Upper lobe of left lung (tissue), 6 donors: ENCODE measurements at regions not wholly inside any gene's neighbourhood (a gene's known extent, or its start where the extent isn't known, plus 50 kb on each side); places are given as distances from the start of the nearest gene placed in this dataset.

ENCODE experiments used
- ATAC-seq, 2 donors: fragments of 200-7000 bp; cut with Tn5 transposase; one replicate each; pipeline ENCODE4 v1.9.1; 2022; ENCODE audit warnings: mild to moderate bottlenecking in 2 of 2, moderate library complexity in 2 of 2; ENCODE audit not compliant: low FRiP score in 2 of 2
- DNase-seq, 2 donors: peaks; one replicate each; pipeline ENCODE4 v3.0.0-alpha.2; 2019 to 2020
- H3K27ac ChIP-seq, 4 donors: fragments of 200-600 bp; sonication (generic); one replicate each; pipeline ENCODE4 v1.5.1; 2016 to 2019
- H3K27me3 ChIP-seq, 4 donors: fragments of 200-600 bp; sonication (generic); one replicate each; pipeline ENCODE4 v1.5.1; 2017 to 2019
- H3K36me3 ChIP-seq, 4 donors: fragments of 200-600 bp; sonication (generic); one replicate each; pipeline ENCODE4 v1.5.1; 2016 to 2019
- H3K4me1 ChIP-seq, 4 donors: fragments of 200-600 bp; sonication (generic); one replicate each; pipeline ENCODE4 v1.5.1; 2018 to 2019
- H3K4me3 ChIP-seq, 4 donors: fragments of 200-600 bp; sonication (generic); one replicate each; pipeline ENCODE4 v1.5.1; 2017 to 2019; ENCODE audit warnings: mild to moderate bottlenecking in 2 of 4, moderate library complexity in 1 of 4
- H3K9me3 ChIP-seq, 4 donors: fragments of 200-600 bp; sonication (generic); one replicate each; pipeline ENCODE4 v1.5.1; 2018 to 2019
- CTCF ChIP-seq, 6 experiments: fragments of 450-650 bp in 4 of 6; fragments of 200-600 bp in 2 of 6; sonication (generic) in 2 of 6; IDR thresholded peaks; one replicate each; pipeline ENCODE4 v1.5.1; 2016 to 2019; ENCODE audit warnings: antibody characterized with exemption in 6 of 6
- EP300 ChIP-seq, 4 donors: sonication (generic); formaldehyde crosslinking; IDR thresholded peaks; one replicate each; pipeline ENCODE4 v1.5.1; 2017; ENCODE audit warnings: antibody characterized with exemption in 4 of 4, control low read depth in 2 of 4
- POLR2A ChIP-seq, 4 donors: fragments of 450-650 bp; IDR thresholded peaks; one replicate each; pipeline ENCODE4 v1.5.1; 2016 to 2017; ENCODE audit warnings: antibody characterized with exemption in 4 of 4, mild to moderate bottlenecking in 2 of 4
- POLR2AphosphoS5 ChIP-seq, 2 donors: sonication (generic); formaldehyde crosslinking; IDR thresholded peaks; one replicate each; pipeline ENCODE4 v1.5.1; 2017; ENCODE audit warnings: antibody characterized with exemption in 2 of 2
- WGBS, 2 donors: methylation state at CpG; one replicate each; pipeline ENCODE4 v1.1.5; 2017 to 2018; 5-methylcytosine and 5-hydroxymethylcytosine counted together
- donor health status: DM: no; HTN: no; CAD: no; lungs with moderate emphysema.
- donor health status: DM: no; HTN: yes; CAD: no; lungs with severe emphysema.

- H3K36me3 ChIP-seq = no peaks in the 10 kb centered on the region
- H3K4me1 ChIP-seq = no peaks in the 10 kb centered on the region
- no peak for ATAC-seq
- DNase-seq = no peak
- no peaks in the 10 kb centered on the region for H3K9me3 ChIP-seq
- no peaks in the 10 kb centered on the region for H3K27me3 ChIP-seq
- 53 to 62% methylated on average over 8 of the region's 8 CpGs for WGBS, 2 donors
- no peak overlapping the region for H3K4me3 ChIP-seq
- TF ChIP-seq EP300 (IDR thresholded peaks at IDR 0.05) (no peak), CTCF (IDR thresholded peaks at IDR 0.05) (no peak)
- no peak overlapping the region for H3K27ac ChIP-seq
Measured at GRCh38 chr1:208357644-208358507, 113.7 kb upstream of the PLXNA2 start.

- no peaks in the 10 kb centered on the region for H3K27me3 ChIP-seq
- H3K27ac ChIP-seq = no peak overlapping the region
- no peak overlapping the region for H3K4me3 ChIP-seq
- TF ChIP-seq EP300 (IDR thresholded peaks at IDR 0.05) (no peak), CTCF (IDR thresholded peaks at IDR 0.05) (no peak), POLR2AphosphoS5 (IDR thresholded peaks at IDR 0.05) (no peak), POLR2A (IDR thresholded peaks at IDR 0.05) (no peak)
- WGBS, 2 donors = 60 to 64% methylated on average over 4 of the region's 4 CpGs
- H3K4me1 ChIP-seq = no peaks in the 10 kb centered on the region
- ATAC-seq (no peak), DNase-seq (no peak)
- H3K36me3 ChIP-seq = no peaks in the 10 kb centered on the region
- no peaks in the 10 kb centered on the region for H3K9me3 ChIP-seq
Measured at GRCh38 chr1:208358651-208359050, 114.5 kb upstream of the PLXNA2 start.

GRCh38 chr1:208362011-208362410, 117.8 kb upstream of the PLXNA2 start:
- Histone ChIP-seq H3K4me1 (no peaks in the 10 kb centered on the region), H3K9me3 (no peaks in the 10 kb centered on the region), H3K27ac (no peak overlapping the region), H3K36me3 (no peaks in the 10 kb centered on the region), H3K27me3 (no peaks in the 10 kb centered on the region), H3K4me3 (no peak overlapping the region)
- DNase-seq (no peak), ATAC-seq (no peak)
- 75 to 82% methylated on average over 2 of the region's 2 CpGs for WGBS, 2 donors
- TF ChIP-seq EP300 (IDR thresholded peaks at IDR 0.05) (no peak), CTCF (IDR thresholded peaks at IDR 0.05) (no peak), POLR2A (IDR thresholded peaks at IDR 0.05) (no peak), POLR2AphosphoS5 (IDR thresholded peaks at IDR 0.05) (no peak)

GRCh38 chr1:208366559-208366958, 122.4 kb upstream of the PLXNA2 start:
- no peaks in the 10 kb centered on the region for H3K27me3 ChIP-seq
- no peak overlapping the region for H3K4me3 ChIP-seq
- TF ChIP-seq CTCF (IDR thresholded peaks at IDR 0.05) (no peak), EP300 (IDR thresholded peaks at IDR 0.05) (no peak), POLR2AphosphoS5 (IDR thresholded peaks at IDR 0.05) (no peak), POLR2A (IDR thresholded peaks at IDR 0.05) (no peak)
- no peaks in the 10 kb centered on the region for H3K4me1 ChIP-seq
- no peak for DNase-seq
- no peak overlapping the region for H3K27ac ChIP-seq
- WGBS, 2 donors = 81 to 94% methylated on average over 1 of the region's 1 CpG
- H3K36me3 ChIP-seq = no peaks in the 10 kb centered on the region
- ATAC-seq = no peak
- no peaks in the 10 kb centered on the region for H3K9me3 ChIP-seq

DNA sequence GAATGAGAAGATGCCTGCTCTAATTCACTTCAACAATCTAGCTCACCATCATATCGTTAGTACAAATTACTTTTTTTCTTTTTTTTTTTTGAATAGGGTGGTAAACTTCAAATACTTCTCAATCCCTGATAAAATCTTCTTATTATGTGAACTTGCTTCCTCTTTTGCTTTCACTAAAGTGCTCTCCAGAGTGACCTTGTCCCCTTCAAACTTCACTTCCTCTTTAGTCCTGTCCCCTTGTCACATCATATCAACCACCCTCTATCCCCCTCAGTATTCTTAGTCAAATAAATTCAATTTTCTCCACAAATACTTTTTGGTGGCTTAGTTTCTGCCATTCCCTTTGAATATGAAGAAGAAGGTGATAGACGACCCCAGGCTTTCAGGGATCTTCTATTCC, 124.9 kb upstream of the PLXNA2 start:
- WGBS, 2 donors = 35 to 37% methylated on average over 2 of the region's 2 CpGs
- no peak for ATAC-seq
- TF ChIP-seq CTCF (IDR thresholded peaks at IDR 0.05) (no peak), POLR2AphosphoS5 (IDR thresholded peaks at IDR 0.05) (no peak)

More for the DNA sequence above, 124.9 kb upstream of the PLXNA2 start:
- no peak for DNase-seq
- Histone ChIP-seq H3K27ac (no peak overlapping the region), H3K4me1 (no peaks in the 10 kb centered on the region), H3K9me3 (no peaks in the 10 kb centered on the region), H3K36me3 (no peaks in the 10 kb centered on the region), H3K4me3 (no peak overlapping the region), H3K27me3 (no peaks in the 10 kb centered on the region)
